ENCODE measurements at regions not wholly inside any gene's neighbourhood (a gene's known extent, or its start where the extent isn't known, plus 50 kb on each side); places are given as distances from the start of the nearest gene placed in this dataset.

- no peak for ATAC-seq (ENCODE audit: low FRiP score in 2 of 2)
- Histone ChIP-seq H3K36me3 (no peaks in the 10 kb centered on the region), H3K27ac (no peak overlapping the region), H3K9me3 (no peaks in the 10 kb centered on the region), H3K4me1 (no peaks in the 10 kb centered on the region), H3K4me3 (no peak overlapping the region), H3K27me3 (no peaks in the 10 kb centered on the region)
- no peak for DNase-seq
- TF ChIP-seq POLR2A (IDR thresholded peaks at IDR 0.05) (no peak), POLR2AphosphoS5 (IDR thresholded peaks at IDR 0.05) (no peak), EP300 (IDR thresholded peaks at IDR 0.05) (no peak)
- TF ChIP-seq, protein P1, sequence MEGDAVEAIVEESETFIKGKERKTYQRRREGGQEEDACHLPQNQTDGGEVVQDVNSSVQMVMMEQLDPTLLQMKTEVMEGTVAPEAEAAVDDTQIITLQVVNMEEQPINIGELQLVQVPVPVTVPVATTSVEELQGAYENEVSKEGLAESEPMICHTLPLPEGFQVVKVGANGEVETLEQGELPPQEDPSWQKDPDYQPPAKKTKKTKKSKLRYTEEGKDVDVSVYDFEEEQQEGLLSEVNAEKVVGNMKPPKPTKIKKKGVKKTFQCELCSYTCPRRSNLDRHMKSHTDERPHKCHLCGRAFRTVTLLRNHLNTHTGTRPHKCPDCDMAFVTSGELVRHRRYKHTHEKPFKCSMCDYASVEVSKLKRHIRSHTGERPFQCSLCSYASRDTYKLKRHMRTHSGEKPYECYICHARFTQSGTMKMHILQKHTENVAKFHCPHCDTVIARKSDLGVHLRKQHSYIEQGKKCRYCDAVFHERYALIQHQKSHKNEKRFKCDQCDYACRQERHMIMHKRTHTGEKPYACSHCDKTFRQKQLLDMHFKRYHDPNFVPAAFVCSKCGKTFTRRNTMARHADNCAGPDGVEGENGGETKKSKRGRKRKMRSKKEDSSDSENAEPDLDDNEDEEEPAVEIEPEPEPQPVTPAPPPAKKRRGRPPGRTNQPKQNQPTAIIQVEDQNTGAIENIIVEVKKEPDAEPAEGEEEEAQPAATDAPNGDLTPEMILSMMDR (IDR thresholded peaks at IDR 0.05), result no peak
- 79 to 92% methylated on average over 5 of the region's 5 CpGs for WGBS, 2 donors
Observed at GRCh38 chr13:30097701-30098100, 209.7 kb downstream of the KATNAL1 start.

- Histone ChIP-seq H3K9me3 (no peaks in the 10 kb centered on the region), H3K4me1 (no peaks in the 10 kb centered on the region), H3K4me3 (no peak overlapping the region), H3K27me3 (no peaks in the 10 kb centered on the region), H3K27ac (no peak overlapping the region), H3K36me3 (no peaks in the 10 kb centered on the region)
- DNase-seq (no peak), ATAC-seq (ENCODE audit: low FRiP score in 2 of 2) (no peak)
- WGBS, 2 donors, result 89 to 90% methylated on average over 5 of the region's 5 CpGs
- TF ChIP-seq, protein P1 (IDR thresholded peaks at IDR 0.05), result no peak
- no peak for TF ChIP-seq POLR2A (IDR thresholded peaks at IDR 0.05)
- TF ChIP-seq EP300 (IDR thresholded peaks at IDR 0.05), result no peak
- TF ChIP-seq POLR2AphosphoS5 (IDR thresholded peaks at IDR 0.05), result no peak
Observed at GRCh38 chr13:30097089-30097488, 210.3 kb downstream of the KATNAL1 start.

GRCh38 chr13:30094015-30094414 lies 213.3 kb downstream of the KATNAL1 start:
- Histone ChIP-seq H3K4me1 (no peaks in the 10 kb centered on the region), H3K4me3 (no peak overlapping the region), H3K27me3 (no peaks in the 10 kb centered on the region), H3K36me3 (no peaks in the 10 kb centered on the region), H3K9me3 (no peaks in the 10 kb centered on the region), H3K27ac (no peak overlapping the region)
- TF ChIP-seq POLR2AphosphoS5 (IDR thresholded peaks at IDR 0.05) (no peak), EP300 (IDR thresholded peaks at IDR 0.05) (no peak), POLR2A (IDR thresholded peaks at IDR 0.05) (no peak)
- TF ChIP-seq, protein P1 (IDR thresholded peaks at IDR 0.05), result no peak
- ATAC-seq (ENCODE audit: low FRiP score in 2 of 2), result no peak
- DNase-seq, result no peak
- WGBS, 2 donors, result 87% methylated on average over 4 to 5 of the region's 5 CpGs

- WGBS, 2 donors, result 93 to 96% methylated on average over 2 of the region's 2 CpGs
- Histone ChIP-seq H3K27ac (no peak overlapping the region), H3K4me1 (no peaks in the 10 kb centered on the region), H3K4me3 (no peak overlapping the region), H3K27me3 (no peaks in the 10 kb centered on the region), H3K9me3 (no peaks in the 10 kb centered on the region), H3K36me3 (no peaks in the 10 kb centered on the region)
- DNase-seq, result no peak
- TF ChIP-seq POLR2A (IDR thresholded peaks at IDR 0.05) (no peak), POLR2AphosphoS5 (IDR thresholded peaks at IDR 0.05) (no peak), EP300 (IDR thresholded peaks at IDR 0.05) (no peak)
- TF ChIP-seq, protein P1 (IDR thresholded peaks at IDR 0.05), result no peak
- no peak for ATAC-seq (ENCODE audit: low FRiP score in 2 of 2)
Observed at GRCh38 chr13:30093236-30093635, 214.1 kb downstream of the KATNAL1 start.

DNA sequence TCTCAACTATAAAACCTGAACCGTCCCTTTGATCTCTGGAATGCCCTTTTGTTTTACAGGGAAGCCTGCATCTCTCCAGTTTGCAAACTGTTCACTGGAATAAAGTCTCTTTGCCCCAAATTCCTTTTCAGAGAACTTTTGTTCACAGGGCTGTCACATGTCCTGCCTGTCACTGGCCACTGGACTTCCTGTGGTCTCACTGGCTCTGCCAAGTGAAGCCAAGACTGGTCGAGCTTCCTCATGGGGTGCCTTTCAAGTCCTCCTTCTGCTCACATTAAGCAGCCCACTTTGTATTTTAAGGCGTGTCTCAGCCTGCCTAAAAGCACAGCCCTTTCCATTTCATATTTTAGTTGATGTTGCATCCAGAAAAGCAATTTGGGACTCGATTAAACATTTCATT lies 215.7 kb downstream of the KATNAL1 start:
- peak in 1 of 2 donors; percentile 59 for ATAC-seq (ENCODE audit: low FRiP score in 2 of 2)
- Histone ChIP-seq H3K27me3 (no peaks in the 10 kb centered on the region), H3K36me3 (no peaks in the 10 kb centered on the region), H3K27ac (no peak overlapping the region), H3K4me3 (no peak overlapping the region), H3K4me1 (no peaks in the 10 kb centered on the region), H3K9me3 (no peaks in the 10 kb centered on the region)
- WGBS, 2 donors, result 70 to 73% methylated on average over 4 of the region's 4 CpGs
- TF ChIP-seq POLR2AphosphoS5 (IDR thresholded peaks at IDR 0.05) (no peak), POLR2A (IDR thresholded peaks at IDR 0.05) (no peak), EP300 (IDR thresholded peaks at IDR 0.05) (no peak)
- TF ChIP-seq, protein P1 (IDR thresholded peaks at IDR 0.05), result no peak
- DNase-seq, result no peak

Measured in upper lobe of left lung (tissue), 6 donors.